HG03342 (cell line): ENCODE measurements at regions not wholly inside any gene's neighbourhood (a gene's known extent, or its start where the extent isn't known, plus 50 kb on each side); places are given as distances from the start of the nearest gene placed in this dataset.
A peak's percentile ranks its signal among the peaks of the same experiment; 100 is the strongest.

Experiments used
- ATAC-seq: cut with Tn5 transposase; IDR thresholded peaks from one replicate; pipeline ENCODE4 v1.9.1; 2021; ENCODE audit warnings: mild to moderate bottlenecking, moderate library complexity; ENCODE audit not compliant: unreplicated experiment

DNA sequence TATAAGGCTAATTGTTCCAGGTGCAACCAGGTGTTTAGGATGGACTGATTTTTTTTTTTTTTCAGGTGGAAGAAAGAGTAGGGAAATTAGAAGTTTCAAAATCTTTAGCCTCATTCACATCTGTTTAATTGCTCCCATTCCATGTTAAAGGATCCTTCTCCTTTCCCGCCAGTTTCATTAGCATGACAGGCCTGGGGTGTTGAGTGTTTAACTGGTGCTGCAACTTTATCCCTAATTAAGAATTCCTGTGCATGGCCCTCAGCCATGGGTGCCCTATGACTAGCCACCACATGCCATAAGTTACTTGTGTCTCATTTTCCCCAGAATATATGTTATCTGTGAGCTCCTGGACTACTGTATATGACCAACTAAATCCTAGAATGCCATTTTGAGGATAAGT is 501.4 kb downstream of the NSUN3 start:
- no peak for ATAC-seq

DNA sequence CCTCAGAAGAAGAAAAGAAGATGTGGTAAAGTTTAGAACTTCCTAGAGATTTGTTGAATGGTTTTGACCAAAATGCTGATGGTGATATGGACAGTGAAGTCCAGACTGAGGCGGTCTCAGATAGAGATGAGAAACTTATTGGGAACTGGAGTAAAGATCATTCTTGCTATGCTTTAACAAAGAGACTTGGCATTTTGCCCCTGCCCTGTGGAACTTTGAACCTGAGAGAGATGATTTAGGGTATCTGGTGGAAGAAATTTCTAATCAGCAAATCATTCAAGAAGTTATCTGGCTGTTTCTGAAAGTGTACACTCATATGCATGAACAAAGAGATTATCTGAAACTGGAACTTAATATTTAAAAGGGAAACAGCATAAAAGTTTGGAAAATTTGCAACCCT is 505.2 kb downstream of the NSUN3 start:
- ATAC-seq: no peak

DNA sequence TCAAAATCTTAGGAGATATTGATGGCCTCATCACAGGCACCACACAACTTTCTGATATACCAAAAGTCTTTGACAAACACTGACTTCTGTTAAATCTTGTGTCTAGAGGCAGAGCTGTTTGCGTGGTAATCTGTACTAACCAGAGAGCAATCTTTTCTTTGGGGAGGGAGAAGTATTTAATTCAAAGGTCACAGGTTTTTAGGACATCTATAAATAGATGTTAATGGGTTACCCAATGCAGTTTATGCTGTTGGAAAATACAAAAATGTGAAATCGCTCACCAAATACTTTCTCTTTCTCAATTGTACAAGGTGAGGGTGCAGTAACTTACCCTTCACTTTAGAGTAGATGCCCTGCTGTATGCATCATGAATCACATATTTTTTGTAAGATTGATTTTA is 510.5 kb downstream of the NSUN3 start:
- ATAC-seq: no peak

DNA sequence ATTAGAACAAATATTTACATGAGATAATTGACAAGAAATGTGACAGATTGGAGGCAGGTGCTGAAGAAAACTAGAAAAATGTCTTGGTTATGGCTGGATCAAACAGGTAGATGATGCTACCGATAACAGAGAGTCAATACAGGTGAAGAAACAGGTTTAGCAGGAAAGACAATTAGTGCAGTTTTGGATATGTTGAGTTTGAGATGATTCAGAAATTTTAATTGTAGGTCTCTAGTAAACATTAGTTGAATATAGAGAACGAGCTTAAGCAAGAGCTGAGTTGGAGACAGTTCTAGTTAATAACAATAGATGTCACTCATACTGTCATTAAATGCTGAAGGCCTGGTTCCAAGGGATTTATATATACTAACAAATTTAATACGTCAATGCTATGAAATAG is 524.4 kb downstream of the NSUN3 start:
- no peak for ATAC-seq

DNA sequence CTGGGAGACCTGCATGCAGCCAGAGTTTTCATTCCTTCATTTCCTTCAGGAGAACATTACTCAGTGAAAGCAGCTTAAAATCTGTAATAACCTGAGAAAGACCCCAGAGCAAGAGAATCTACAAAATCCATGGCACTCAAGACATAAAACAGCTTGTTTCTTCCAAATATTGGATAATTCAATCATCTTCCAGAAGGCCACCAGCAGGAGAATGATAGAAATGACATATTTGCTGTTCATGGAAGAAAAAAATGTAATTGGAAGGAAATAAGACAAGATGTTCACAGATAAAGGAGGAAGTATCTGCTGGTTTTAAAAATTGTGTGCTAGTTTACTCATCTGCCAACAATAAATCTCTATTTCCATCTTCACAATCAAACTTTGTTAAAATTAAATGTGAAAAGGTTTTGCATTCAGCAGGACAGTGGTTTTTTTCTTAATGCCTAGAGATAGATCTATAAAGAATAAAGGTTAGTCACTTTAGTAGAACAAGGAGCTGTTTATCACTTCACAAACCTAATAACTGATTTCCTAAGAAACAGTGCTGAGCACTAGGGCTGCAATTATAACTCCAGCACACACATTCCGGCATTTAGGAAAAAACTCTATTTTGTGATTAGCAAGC is 530.8 kb downstream of the NSUN3 start:
- ATAC-seq: no peak

DNA sequence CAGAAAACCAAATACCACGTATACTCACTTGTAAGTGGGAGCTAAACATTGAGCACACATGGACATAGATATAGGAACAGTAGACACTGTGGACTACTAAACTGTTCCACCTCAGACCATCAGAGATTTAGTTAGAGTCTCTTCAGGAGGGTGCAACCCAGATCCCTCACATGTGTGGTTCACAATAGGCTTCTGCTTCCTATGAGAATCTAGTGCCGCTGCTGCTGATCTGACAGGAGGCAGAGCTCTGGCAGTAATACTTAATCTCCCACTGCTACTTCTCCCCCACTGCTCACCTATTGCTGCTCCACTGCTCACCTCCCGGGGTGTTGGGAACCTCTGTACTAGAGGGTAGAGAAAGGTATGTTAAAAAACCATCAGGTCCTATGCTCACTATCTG is 533.3 kb downstream of the NSUN3 start:
- ATAC-seq: no peak

DNA sequence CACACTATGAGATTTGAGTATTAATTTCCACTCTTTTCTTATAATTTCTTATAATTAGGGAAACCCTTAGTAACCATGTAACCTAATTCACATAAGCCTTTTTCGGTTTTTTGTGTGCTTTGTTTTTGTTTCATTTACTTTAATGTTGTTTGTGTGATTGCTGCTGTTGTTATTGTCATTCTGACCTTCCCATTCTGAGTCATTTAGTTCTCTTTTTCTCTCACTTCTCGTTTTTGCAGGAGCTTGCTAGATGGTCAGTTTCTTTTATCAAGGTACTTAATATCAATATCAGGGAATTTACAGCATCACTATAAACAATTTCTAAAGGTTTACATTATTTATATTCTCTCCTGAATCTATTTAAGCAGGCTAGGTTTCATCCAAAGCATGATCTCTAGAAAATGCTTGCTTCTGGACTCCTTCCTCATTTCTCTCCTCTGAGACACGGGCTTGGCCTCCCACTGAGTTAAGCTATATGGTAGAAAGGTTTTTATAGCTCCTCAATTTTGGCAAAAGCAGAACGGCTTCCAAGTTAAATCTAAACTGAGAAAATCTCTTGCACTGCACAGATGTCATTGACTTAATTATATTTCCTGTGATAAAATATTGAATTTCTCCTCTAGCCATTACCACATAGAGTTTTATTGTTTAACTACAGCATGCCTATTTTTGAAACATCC is 534.2 kb downstream of the NSUN3 start:
- peak; percentile 96 for ATAC-seq

DNA sequence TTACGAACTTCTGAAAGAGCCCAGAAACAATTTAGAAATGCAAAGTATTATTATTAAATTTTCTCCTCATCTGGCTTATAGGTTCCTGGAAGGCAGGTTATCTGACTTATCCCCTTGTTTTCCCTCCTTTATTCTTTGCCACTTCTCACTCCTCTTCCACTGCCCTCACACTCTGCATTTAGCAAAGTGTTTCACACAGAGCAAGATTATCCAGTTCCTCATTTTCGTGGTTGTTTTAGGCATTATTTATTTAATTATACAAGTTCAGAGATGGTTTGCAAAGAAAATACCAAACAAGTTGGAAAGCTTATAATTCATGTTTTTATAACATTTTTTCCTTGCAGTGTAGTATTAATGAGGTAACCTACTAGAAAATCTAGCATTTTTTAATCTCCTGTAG is 544.9 kb downstream of the NSUN3 start:
- no peak for ATAC-seq

DNA sequence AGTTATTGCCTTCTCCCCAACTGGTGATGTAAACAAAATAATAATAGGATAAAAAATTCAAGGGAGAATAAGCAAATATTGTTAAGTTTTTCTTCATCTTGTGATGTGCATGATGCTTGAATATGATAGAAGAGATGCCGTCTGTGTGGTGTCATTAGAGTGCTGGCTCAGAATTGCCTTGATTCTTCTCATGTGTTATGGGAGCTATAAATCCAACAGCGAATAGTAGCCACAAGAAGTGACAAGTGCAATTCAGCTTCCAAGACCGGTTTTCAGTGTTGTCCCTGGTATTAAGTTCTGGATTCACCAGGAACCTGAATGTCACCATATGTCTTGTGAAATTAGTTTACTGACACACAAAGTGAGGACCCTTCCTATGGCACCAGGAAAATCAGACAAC is 547.0 kb downstream of the NSUN3 start:
- no peak for ATAC-seq

DNA sequence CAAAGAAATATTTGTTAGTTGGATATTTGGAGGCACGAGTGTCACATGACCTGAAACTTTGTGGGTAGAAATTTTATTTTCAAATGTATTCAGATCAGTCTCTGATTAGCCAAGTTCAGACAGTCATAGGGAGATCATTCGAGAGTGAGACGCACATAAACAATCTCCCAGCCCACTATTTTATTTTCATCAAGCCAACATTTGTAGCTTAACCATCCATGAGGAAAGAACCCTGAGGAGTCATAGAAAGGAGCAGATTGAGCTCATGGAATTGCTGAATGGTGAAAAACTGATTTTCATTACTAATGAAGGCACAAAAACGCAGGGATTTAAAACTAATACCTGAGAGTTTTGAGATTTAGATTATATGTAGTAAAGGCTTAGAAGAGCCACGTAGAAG is 548.7 kb downstream of the NSUN3 start:
- ATAC-seq: no peak

DNA sequence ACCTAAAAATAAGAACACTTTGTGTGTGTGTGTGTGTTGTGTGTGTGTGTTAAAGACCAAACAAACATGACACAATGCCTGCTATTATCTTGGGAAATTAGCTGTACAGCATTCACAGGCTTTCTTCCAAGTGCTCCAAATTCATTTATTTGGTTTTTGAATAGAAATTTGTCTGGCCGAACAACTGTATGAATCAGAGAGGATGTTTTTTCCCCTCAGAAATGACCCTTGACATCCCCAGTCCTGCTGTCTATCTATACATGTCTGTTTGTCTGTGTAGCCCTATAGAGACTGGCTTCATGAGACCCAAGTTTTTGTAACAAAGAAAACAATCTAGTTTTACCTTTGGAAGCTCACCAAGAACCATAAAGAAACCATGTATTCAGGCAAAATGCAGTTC is 549.8 kb downstream of the NSUN3 start:
- ATAC-seq: no peak

DNA sequence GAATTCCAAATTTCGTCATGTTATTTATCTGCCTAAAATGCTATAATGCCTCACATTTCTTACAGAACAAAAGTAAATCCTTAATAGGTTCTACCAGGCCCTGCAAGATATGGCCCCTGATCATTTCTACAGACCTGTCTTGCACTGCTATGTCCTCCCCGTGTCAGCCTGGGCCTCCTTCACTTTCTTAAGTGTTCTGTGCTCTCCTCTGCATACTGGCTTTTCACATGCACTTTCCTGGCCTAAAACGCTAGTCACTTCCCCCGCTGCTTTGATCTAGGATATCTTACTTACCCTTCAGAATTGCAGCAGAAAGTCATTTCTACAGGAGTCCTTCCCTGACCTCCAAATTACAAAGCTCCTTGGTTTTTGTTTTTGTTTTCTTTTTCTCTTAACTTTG is 551.3 kb downstream of the NSUN3 start:
- no peak for ATAC-seq

DNA sequence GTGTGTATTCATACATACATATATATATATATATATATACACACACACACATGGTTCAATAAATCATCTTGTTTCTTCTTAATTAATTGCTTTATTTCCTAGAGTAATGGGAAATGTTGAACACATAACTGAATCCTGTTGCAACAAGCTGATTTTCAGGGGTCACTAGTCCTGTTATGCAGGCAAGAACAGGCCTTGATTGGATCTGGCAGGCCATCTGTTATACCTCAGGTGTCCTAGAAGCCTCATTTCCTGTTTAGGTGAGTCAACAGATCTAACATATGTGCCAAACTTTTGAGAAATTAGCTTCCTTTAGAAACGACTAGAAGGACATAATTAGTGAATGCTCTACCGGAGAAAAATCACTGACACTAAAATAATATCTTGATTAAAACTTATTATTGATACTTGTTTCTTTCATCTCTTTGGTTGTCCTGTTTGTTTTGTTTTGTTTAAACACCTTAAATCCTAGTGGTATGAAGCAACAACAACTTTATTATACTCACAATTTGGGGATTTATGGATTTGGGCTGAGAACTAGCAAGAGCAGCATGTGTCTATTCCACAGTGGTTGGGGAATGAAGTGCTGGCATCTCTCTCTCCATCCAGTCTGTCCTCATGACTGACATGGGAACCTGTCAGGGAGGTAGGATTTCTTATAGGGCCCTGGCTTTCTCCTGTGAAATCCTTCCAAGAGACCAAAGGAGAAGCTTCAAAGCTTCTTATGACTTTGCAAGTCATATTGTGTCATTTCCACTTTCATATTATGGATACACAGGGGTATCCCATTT is 552.6 kb downstream of the NSUN3 start:
- no peak for ATAC-seq

DNA sequence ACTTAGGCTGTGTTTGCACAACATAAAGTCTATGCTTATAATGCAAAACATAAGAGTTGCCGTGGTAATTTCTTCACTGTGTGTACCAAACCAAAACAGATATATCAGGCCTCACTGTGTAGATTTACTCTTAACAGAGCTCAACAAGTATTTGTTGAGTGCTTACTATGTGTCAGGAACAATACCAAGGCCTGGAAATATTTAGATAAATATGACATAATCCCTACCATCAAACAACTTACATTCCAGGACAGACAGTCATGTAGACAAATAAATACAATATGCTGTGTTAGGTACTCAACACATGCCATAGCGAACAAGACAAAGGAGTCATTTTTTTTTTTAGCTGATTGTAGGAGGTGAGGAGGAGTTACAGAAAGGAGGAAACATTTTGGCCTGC is 554.0 kb downstream of the NSUN3 start:
- ATAC-seq: no peak

DNA sequence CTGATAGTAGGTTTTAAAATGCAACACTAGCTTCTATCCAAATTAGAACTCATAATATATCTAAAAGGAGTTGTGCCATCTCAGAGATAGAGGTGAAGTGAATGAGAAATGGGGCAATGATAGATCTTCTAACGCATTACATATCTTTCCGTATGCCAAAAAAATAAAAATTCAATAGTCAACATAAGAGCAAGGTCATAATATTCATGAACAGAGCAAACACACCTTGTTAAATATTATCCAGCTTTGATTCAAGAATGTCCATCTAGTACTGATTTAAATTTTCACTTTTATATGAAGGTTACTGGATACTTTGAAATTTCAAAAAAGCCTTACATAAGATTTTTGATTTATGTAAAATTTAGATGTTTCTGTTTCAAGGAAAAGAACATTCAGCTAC is 554.5 kb downstream of the NSUN3 start:
- ATAC-seq: no peak

DNA sequence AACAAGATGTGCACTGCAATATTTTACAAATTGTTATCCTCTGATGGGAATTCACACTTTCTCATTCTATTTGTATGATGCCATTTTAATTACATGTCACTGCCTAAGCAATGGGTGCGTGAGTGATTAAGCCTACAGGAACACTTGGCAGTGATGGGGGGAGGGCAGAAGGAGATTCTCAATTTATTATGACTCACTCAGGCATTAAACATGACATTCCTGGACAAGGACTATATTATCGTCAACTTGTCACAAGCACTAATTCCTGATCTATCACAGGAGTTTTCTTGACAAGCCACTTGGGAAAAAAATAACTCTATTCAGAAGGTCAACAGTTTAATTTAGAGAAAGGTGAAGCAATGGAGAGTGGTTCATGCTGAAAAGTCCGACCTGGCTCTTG is 556.8 kb downstream of the NSUN3 start:
- no peak for ATAC-seq

DNA sequence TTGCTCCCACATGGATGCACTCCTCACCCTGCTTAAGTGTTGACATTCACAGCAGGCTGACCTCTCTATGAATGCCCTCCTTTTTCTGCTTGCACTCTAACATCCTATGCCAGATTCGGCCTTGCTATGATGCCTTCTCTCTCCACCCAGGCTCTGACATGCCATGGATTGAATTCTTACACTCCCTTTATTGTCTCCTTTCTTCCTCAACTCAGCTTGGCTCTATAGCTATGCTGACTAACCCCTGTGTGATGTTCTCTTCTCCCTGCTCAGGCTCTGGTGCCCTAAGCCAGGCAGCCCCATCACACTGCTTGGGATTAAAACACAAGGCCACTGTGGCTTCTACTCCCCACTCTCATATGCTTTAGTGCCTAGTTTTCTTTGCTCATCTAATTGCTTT is 563.7 kb downstream of the NSUN3 start:
- ATAC-seq: no peak

DNA sequence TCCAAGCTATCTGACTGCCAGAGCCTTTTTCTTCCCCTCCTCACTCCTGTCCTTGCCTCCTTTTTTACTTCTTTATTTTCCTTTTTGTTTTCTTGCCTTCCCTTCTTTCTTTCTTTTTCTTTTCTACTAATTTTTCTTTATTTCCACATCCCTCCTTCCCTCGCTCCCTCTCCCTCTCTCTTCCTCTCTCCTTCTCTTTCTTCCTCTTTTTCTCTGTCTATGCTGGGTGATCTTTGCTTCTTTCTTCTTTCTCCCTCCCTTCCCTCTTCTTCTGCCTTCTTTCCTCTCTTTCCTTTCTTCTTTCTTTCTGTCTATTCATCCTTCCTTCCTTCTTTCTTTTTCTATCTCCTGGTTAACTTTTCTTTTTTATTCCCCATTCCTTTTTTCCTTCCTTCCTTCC is 564.8 kb downstream of the NSUN3 start:
- ATAC-seq: no peak

DNA sequence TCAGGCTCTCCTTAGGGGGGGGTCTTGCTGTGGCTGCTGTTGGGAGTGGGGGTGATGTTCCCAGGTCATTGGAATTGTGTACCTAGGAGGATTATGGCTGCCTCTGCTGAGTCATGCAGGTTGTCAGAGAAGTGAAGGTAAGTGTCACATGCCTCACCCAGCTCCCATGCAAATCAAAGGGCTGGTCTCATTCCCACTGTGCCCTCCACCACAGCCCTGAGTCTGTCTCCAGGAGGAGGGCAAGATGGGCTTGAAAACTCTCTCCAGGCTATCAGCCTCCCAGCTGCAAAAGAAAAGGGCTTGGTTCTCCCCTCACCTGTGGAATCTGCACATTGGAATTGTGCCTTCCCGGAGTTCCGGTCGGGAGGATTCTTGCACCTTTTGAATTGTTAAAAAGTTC is 580.5 kb downstream of the NSUN3 start:
- ATAC-seq: no peak

DNA sequence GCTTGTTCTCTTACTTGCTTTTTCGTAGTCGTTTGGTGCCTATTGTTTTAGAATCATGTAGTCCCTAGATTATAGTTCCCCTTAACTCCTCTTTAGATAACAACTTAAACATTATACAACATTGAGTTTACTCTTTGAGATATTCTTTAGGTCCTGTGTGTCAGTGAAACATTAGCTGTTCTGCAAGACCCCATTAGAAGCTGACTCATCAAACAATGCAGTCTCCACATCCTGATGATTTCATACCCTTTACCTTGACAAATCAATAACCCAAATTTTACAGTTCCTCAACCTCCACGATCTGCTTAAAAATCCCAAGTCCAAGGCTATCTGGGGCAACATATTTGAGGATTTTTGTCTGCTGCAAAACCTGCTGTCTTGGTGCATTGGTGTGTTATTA is 582.9 kb downstream of the NSUN3 start:
- ATAC-seq: no peak

DNA sequence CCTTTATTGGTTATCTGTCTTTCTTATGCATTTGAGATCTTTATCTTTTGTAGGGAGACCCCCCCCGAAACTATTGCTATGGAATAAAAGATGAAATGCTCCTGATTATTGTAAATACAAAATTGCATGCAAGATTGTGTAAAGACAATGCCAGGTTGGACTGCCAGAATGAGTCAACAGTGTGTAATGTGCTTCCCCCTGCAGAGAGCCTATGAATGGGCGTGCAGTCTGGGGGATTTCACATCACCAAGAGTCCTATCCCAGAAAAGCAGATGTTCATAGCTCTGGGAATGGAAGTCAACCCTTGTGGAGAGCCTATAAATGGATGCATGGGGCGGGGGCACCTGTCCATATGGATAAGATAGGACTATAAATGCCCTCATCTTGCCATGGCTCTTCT is 584.3 kb downstream of the NSUN3 start:
- no peak for ATAC-seq
